GM23338 (cell line): ENCODE measurements at regions not wholly inside any gene's neighbourhood (a gene's known extent, or its start where the extent isn't known, plus 50 kb on each side); places are given as distances from the start of the nearest gene placed in this dataset.

Source experiments
- ATAC-seq: fragments of 200-7000 bp; cut with Tn5 transposase; 3 replicates; pipeline ENCODE4 v1.9.1; 2020
- DNase-seq: peaks from one replicate; pipeline ENCODE4 v3.0.0-alpha.2; 2015; ENCODE audit warnings: low spot score
- H2AFZ ChIP-seq: fragments of 200-600 bp; sonication (generic); 2 replicates; pipeline ENCODE4 v1.8.0; 2016; ENCODE audit warnings: antibody characterized with exemption, mild to moderate bottlenecking, moderate library complexity
- H3F3A ChIP-seq: fragments of 200-600 bp; sonication (generic); replicated peaks from 2 replicates; pipeline ENCODE4 v1.8.0; 2017; ENCODE audit warnings: antibody characterized with exemption, mixed run types, low read depth
- H3K27ac ChIP-seq: fragments of 200-600 bp; sonication (generic); 2 replicates; pipeline ENCODE4 v1.6.1; 2016; ENCODE audit warnings: low read depth
- H3K27me3 ChIP-seq: fragments of 200-600 bp; sonication (generic); 2 replicates; pipeline ENCODE4 v1.8.0; 2016; ENCODE audit warnings: mild to moderate bottlenecking, mixed run types, moderate library complexity; ENCODE audit not compliant: insufficient read depth
- H3K36me3 ChIP-seq: fragments of 200-600 bp; sonication (generic); 2 replicates; pipeline ENCODE4 v1.8.0; 2016; ENCODE audit warnings: mild to moderate bottlenecking; ENCODE audit not compliant: insufficient read depth
- H3K4me1 ChIP-seq: fragments of 200-600 bp; sonication (generic); 2 replicates; pipeline ENCODE4 v1.8.0; 2016; ENCODE audit warnings: mild to moderate bottlenecking, moderate library complexity; ENCODE audit not compliant: insufficient read depth
- H3K4me2 ChIP-seq: fragments of 200-600 bp; sonication (generic); 2 replicates; pipeline ENCODE4 v1.7.1; 2017; ENCODE audit warnings: mixed run types
- H3K4me3 ChIP-seq: fragments of 200-600 bp; sonication (generic); 2 replicates; pipeline ENCODE4 v1.6.1; 2016; ENCODE audit warnings: mixed run types
- H3K79me2 ChIP-seq: fragments of 200-600 bp; sonication (generic); replicated peaks from 2 replicates; pipeline ENCODE4 v1.8.0; 2017; ENCODE audit warnings: mild to moderate bottlenecking; ENCODE audit not compliant: insufficient read depth
- H3K9me2 ChIP-seq: fragments of 200-600 bp; sonication (generic); 2 replicates; pipeline ENCODE4 v1.8.0; 2017; ENCODE audit not compliant: insufficient read depth
- H4K20me1 ChIP-seq: fragments of 200-600 bp; sonication (generic); replicated peaks from 2 replicates; pipeline ENCODE4 v1.8.0; 2017; ENCODE audit warnings: mild to moderate bottlenecking; ENCODE audit not compliant: insufficient read depth
- H3K27ac Mint-ChIP-seq: 2 replicates; pipeline ENCODE4 v1.8.0; 2020; ENCODE audit warnings: inconsistent platforms, mild to moderate bottlenecking, moderate library complexity, mixed read lengths
- H3K27me3 Mint-ChIP-seq: 3 replicates; pipeline ENCODE4 v1.8.0; 2022; ENCODE audit warnings: low read depth, mild to moderate bottlenecking, moderate library complexity, mixed read lengths, inconsistent platforms; ENCODE audit not compliant: insufficient read depth, poor library complexity
- H3K36me3 Mint-ChIP-seq: 3 replicates; pipeline ENCODE4 v1.8.0; 2021; ENCODE audit warnings: low read depth, mild to moderate bottlenecking, inconsistent platforms, moderate library complexity, mixed read lengths
- H3K4me1 Mint-ChIP-seq: 3 replicates; pipeline ENCODE4 v1.8.0; 2020; ENCODE audit warnings: mild to moderate bottlenecking, inconsistent platforms, mixed read lengths
- H3K4me3 Mint-ChIP-seq: 3 replicates; pipeline ENCODE4 v1.8.0; 2021; ENCODE audit warnings: moderate library complexity, mild to moderate bottlenecking, inconsistent platforms, mixed read lengths
- H3K9me3 Mint-ChIP-seq: 3 replicates; pipeline ENCODE4 v1.8.0; 2020; ENCODE audit warnings: moderate library complexity, mild to moderate bottlenecking, inconsistent platforms, mixed read lengths
- CREB1 ChIP-seq: fragments of 250-450 bp; sonication (Bioruptor Pico); IDR thresholded peaks from 2 replicates; pipeline ENCODE4 v1.5.0; 2020; ENCODE audit warnings: low read depth, mild to moderate bottlenecking, moderate library complexity
- EZH2phosphoT487 ChIP-seq: fragments of 200-600 bp; sonication (generic); IDR thresholded peaks from one replicate; pipeline ENCODE4 v1.8.1; 2018; ENCODE audit warnings: antibody characterized with exemption; ENCODE audit not compliant: unreplicated experiment
- POLR2AphosphoS5 ChIP-seq: IDR thresholded peaks from 2 replicates; pipeline ENCODE4 v1.6.1; 2016; ENCODE audit warnings: antibody characterized with exemption, low read depth
- STAT1 ChIP-seq: IDR thresholded peaks from one replicate; pipeline ENCODE4 v1.6.1; 2016; ENCODE audit warnings: antibody characterized with exemption; ENCODE audit not compliant: unreplicated experiment
- ZNF331 ChIP-seq: fragments of 250-450 bp; sonication (Bioruptor Pico); IDR thresholded peaks from 2 replicates; pipeline ENCODE4 v1.5.0; 2020; ENCODE audit warnings: low read depth, mild to moderate bottlenecking, moderate library complexity
- TF ChIP-seq, protein P1 (sequence below): IDR thresholded peaks from one replicate; pipeline ENCODE4 v1.6.1; 2018; ENCODE audit warnings: antibody characterized with exemption; ENCODE audit not compliant: unreplicated experiment
- TF ChIP-seq, protein P2 (sequence below), 2 experiments: fragments of 200-600 bp in 1 of 2; sonication (generic) in 1 of 2; conservative IDR thresholded peaks; 2 replicates each; pipeline versions ENCODE4 v1.5.1 to v1.6.1; 2016 to 2017; ENCODE audit warnings: antibody characterized with exemption in 2 of 2, low read depth in 2 of 2, mild to moderate bottlenecking in 2 of 2, moderate library complexity in 1 of 2

DNA sequence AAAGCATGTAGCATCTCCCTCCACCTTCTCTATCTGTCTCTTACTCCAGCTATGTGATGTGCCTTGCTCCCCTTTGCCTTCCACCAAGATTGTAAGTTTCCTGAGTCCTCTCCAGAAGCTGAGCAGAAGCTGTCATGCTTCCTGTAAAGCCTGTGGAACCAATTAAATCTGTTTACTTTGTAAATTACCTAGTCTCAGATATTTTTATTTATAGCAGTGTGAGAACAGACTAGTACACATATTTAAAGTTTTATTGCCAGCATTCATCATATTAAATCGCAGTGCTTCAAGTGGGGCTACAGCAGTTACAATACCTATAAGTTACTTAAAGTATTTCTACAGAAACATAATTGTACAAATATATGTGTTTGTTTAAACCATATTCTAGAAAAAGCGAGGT, 973.1 kb downstream of the SLC16A7 start (continued):
- TF ChIP-seq, protein P1, sequence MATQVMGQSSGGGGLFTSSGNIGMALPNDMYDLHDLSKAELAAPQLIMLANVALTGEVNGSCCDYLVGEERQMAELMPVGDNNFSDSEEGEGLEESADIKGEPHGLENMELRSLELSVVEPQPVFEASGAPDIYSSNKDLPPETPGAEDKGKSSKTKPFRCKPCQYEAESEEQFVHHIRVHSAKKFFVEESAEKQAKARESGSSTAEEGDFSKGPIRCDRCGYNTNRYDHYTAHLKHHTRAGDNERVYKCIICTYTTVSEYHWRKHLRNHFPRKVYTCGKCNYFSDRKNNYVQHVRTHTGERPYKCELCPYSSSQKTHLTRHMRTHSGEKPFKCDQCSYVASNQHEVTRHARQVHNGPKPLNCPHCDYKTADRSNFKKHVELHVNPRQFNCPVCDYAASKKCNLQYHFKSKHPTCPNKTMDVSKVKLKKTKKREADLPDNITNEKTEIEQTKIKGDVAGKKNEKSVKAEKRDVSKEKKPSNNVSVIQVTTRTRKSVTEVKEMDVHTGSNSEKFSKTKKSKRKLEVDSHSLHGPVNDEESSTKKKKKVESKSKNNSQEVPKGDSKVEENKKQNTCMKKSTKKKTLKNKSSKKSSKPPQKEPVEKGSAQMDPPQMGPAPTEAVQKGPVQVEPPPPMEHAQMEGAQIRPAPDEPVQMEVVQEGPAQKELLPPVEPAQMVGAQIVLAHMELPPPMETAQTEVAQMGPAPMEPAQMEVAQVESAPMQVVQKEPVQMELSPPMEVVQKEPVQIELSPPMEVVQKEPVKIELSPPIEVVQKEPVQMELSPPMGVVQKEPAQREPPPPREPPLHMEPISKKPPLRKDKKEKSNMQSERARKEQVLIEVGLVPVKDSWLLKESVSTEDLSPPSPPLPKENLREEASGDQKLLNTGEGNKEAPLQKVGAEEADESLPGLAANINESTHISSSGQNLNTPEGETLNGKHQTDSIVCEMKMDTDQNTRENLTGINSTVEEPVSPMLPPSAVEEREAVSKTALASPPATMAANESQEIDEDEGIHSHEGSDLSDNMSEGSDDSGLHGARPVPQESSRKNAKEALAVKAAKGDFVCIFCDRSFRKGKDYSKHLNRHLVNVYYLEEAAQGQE, result no peak
- no peak for TF ChIP-seq EZH2phosphoT487
- TF ChIP-seq, protein P2, sequence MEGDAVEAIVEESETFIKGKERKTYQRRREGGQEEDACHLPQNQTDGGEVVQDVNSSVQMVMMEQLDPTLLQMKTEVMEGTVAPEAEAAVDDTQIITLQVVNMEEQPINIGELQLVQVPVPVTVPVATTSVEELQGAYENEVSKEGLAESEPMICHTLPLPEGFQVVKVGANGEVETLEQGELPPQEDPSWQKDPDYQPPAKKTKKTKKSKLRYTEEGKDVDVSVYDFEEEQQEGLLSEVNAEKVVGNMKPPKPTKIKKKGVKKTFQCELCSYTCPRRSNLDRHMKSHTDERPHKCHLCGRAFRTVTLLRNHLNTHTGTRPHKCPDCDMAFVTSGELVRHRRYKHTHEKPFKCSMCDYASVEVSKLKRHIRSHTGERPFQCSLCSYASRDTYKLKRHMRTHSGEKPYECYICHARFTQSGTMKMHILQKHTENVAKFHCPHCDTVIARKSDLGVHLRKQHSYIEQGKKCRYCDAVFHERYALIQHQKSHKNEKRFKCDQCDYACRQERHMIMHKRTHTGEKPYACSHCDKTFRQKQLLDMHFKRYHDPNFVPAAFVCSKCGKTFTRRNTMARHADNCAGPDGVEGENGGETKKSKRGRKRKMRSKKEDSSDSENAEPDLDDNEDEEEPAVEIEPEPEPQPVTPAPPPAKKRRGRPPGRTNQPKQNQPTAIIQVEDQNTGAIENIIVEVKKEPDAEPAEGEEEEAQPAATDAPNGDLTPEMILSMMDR (conservative IDR thresholded peaks at IDR 0.05; ENCODE audit: low read depth in 2 of 2), result no peak

- no peaks in the 10 kb centered on the region for H4K20me1 ChIP-seq
- Mint-ChIP-seq H3K27ac (no peak overlapping the region), H3K9me3 (no peaks in the 10 kb centered on the region), H3K27me3 (peaks cover 2% of the 10 kb centered on the region), H3K4me3 (no peak overlapping the region), H3K4me1 (no peaks in the 10 kb centered on the region), H3K36me3 (no peaks in the 10 kb centered on the region)
- H3F3A ChIP-seq, result no peaks in the 10 kb centered on the region
- DNase-seq, result no peak
- no peaks in the 10 kb centered on the region for H3K4me1 ChIP-seq
- H2AFZ ChIP-seq, result no peak overlapping the region
- H3K9me2 ChIP-seq, result no peaks in the 10 kb centered on the region
- H3K27me3 ChIP-seq, result no peaks in the 10 kb centered on the region
- no peak overlapping the region for H3K4me2 ChIP-seq
- no peak for ATAC-seq
- H3K36me3 ChIP-seq, result no peaks in the 10 kb centered on the region
- H3K27ac ChIP-seq, result no peak overlapping the region
- no peak overlapping the region for H3K4me3 ChIP-seq
- H3K79me2 ChIP-seq, result no peaks in the 10 kb centered on the region
- TF ChIP-seq EZH2phosphoT487 (no peak), ZNF331 (CRISPR knock-in tag) (no peak), CREB1 (CRISPR knock-in tag) (no peak), POLR2AphosphoS5 (no peak), STAT1 (no peak)
- TF ChIP-seq, protein P2 (conservative IDR thresholded peaks at IDR 0.05; ENCODE audit: low read depth in 2 of 2), result no peak
- TF ChIP-seq, protein P1, result no peak
Measured at GRCh38 chr12:60577607-60578006, 981.8 kb downstream of the SLC16A7 start.
